ENCODE measurements at regions not wholly inside any gene's neighbourhood (a gene's known extent, or its start where the extent isn't known, plus 50 kb on each side); places are given as distances from the start of the nearest gene placed in this dataset.

GRCh38 chr14:46401066-46401465 lies 250.5 kb downstream of the RPL10L start:
- TF ChIP-seq CHD2 (IDR thresholded peaks at IDR 0.05; ENCODE audit: low read depth, low read length) (no peak), NUFIP1 (IDR thresholded peaks at IDR 0.05; ENCODE audit: partially characterized antibody) (no peak), CREB1 (IDR thresholded peaks at IDR 0.05) (no peak), CREB1 (CRISPR knock-in tag; IDR thresholded peaks at IDR 0.05) (no peak), NBN (IDR thresholded peaks at IDR 0.05; ENCODE audit: low read depth) (no peak), NFE2L1 (tag; IDR thresholded peaks at IDR 0.05; ENCODE audit: borderline replicate concordance, low read depth) (no peak), RNF2 (IDR thresholded peaks at IDR 0.05) (no peak), BRCA1 (IDR thresholded peaks at IDR 0.05) (no peak), BRCA1 (CRISPR knock-in tag; IDR thresholded peaks at IDR 0.05) (no peak)

Data from K562 (cell line).